ENCODE measurements at regions not wholly inside any gene's neighbourhood (a gene's known extent, or its start where the extent isn't known, plus 50 kb on each side); places are given as distances from the start of the nearest gene placed in this dataset.

GRCh38 chr7:94264756-94265155, 129.9 kb upstream of the COL1A2 start:
- TF ChIP-seq CTCF (IDR thresholded peaks at IDR 0.05) (no peak), POLR2A (IDR thresholded peaks at IDR 0.05) (no peak)

Measured in uterus (tissue), 2 donors.